ENCODE measurements at regions not wholly inside any gene's neighbourhood (a gene's known extent, or its start where the extent isn't known, plus 50 kb on each side); places are given as distances from the start of the nearest gene placed in this dataset.
A peak's percentile ranks its signal among the peaks of the same experiment; 100 is the strongest.
"Not testable (repeated sequence)": the region's sequence is repeated elsewhere in the genome, so short reads cannot be mapped to it uniquely, and the experiment has no call there.

DNA sequence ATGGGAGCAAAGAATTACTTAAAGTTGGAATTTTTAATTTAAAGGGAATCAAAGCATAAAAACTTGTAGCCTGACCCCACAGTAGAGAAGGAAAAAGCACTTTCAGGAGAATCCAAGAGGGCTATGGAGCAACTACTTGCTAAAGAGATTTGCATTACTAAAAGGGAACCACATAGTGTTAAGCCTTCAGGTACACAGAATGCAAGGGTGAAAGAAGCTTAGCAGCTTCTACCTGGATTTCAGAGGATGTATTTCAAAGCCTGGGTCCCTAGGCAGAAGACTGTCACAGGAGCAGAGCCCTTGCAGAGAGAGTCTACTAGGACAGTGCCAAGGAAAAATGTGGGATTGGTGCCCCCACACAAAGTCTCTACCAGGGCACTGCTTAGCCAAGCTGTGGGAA lies 575.0 kb downstream of the GBE1 start:
- peak; percentile 7 for DNase-seq (ENCODE audit: low spot score)

GRCh38 chr3:81182086-81182875 lies 579.2 kb downstream of the GBE1 start:
- DNase-seq (ENCODE audit: low spot score): not testable (repeated sequence)

DNA sequence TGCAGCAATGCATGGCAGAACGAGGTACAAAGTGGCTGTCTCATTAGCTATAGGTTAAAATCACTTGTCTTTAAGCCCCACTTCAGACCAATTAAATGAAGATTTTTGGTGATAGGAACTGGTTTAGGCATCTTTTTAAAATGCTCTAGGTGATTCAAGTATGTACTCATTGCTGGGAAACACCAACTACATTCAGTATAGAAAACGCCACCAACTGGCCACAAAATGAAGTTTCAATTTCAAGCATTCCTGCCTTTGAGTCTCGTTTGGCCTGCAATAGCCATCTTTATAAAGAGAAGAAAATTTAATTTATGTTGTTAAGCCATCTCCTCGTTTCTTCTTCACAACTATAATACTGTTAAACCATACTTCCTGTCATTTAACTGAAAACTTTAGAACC lies 587.9 kb downstream of the GBE1 start:
- peak; percentile 14 for DNase-seq (ENCODE audit: low spot score)

DNA sequence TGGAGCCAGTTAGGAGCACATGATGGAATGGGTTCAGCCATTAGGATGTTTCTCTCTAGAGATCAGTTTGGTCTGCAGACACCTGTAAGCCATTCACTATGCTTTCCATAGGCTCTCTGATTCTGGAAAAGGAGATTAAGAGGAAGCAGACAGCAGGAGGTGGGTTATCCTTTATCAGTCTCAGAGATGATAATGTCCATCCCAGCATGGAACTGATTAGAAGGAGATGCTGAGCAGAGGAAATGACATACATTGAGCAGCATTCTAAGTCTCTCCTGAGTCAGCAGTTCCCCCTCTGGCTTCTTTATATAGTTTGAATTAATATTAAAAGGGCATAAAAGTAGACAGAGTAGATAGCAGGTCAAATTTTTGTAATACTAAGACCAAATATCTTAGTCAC lies 591.1 kb downstream of the GBE1 start:
- DNase-seq (ENCODE audit: low spot score): peak; percentile 25

DNA sequence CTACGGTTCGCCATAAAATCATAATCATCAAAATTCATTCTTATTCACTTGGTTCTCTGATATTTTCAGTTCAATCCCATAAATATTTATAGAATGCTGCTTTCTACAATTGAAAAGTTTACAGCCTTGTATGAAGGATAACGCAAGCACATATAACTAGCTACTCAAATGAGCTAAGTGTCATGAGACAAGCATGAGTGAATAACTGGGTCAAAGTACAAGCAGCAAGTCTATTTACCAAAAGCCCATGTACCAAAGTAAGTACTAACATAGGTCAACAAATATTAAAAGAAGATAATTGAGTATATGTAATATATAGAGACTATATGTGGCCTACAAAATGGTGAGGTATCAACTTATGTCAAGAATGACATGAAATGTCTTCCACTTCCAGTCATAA lies 596.6 kb downstream of the GBE1 start:
- no peak for DNase-seq (ENCODE audit: low spot score)

DNA sequence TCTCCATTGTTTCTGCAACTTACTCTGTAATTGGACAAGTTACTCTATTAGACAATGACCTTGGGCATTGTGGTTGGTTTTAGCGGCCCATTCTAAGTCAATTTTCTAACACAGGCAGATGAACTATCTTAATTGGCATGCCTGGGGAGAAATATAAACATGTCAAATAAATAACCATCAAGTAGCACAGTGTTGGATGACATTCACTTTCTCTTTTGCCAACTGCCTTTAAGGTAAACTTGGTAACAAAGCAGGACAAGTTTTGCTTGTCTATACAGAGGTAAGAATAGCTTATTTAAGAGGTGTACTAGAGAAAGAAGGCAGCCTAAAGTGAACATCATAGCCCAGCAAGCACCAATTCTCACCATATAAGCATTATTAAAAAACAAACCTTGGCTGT lies 599.6 kb downstream of the GBE1 start:
- no peak for DNase-seq (ENCODE audit: low spot score)

- DNase-seq (ENCODE audit: low spot score): no peak
Observed at GRCh38 chr3:81161100-81161499, 600.3 kb downstream of the GBE1 start.

- DNase-seq (ENCODE audit: low spot score): peak; percentile 21
Observed at GRCh38 chr3:81154611-81155143, 606.8 kb downstream of the GBE1 start.

DNA sequence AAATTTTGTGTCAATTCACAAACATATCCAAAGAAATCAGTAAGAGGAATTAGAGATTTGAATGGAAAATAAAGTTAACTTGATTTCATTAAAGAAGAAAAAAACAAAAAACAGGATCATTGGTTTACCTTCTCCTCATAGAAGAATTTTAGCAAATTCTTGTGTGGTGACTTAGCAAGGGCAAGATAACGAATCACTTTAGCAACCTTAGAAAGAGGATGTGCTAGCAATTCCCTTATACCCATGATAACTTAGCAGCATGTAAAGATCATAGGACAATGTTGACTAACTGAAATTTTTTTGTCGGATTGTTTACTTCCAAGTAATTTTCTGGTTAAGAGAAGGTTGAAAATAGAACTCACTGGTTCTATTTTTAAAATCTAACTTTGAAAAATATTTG lies 609.3 kb downstream of the GBE1 start:
- no peak for DNase-seq (ENCODE audit: low spot score)

GRCh38 chr3:81132995-81133394 lies 628.5 kb downstream of the GBE1 start:
- no peak for DNase-seq (ENCODE audit: low spot score)

GRCh38 chr3:81105789-81106488 lies 655.5 kb downstream of the GBE1 start:
- no peak for DNase-seq (ENCODE audit: low spot score)

DNA sequence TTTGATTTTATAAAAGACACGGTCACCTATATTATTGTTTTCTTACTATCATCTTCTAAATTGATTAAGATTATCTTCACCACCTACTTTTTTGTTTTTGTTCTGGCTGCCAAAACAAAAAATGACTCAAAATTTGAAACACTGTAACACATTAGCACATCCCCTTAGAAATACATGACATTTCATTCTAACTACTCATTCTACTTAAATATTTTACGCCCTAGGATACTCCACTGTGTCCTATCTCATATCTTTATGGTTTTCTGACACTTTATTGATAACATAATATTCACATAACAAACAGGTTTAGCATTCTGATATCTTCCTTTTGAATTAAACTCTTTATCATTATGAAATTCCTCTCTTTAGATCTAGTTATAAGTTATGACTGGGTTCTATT lies 656.2 kb downstream of the GBE1 start:
- no peak for DNase-seq (ENCODE audit: low spot score)

- no peak for DNase-seq (ENCODE audit: low spot score)
Observed at GRCh38 chr3:81097889-81098288, 663.6 kb downstream of the GBE1 start.

DNA sequence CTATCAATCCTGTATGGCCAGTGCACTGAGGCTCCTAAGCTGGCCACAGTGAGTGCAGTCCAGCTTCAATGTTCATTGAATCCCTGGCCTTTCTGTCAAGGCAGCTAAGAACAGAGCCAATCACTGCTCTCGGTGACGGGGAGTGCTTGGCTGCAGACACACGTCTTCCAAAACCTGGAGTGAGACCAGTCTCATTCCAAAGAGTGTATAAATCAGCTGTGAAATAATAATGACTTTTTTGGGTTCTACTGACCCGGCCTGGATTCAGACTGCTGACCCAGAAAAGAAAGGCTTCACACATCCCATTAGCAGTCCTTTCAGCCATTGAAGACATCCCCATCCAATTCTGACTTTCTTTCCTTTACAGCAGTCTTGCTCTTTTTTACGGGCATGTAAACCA lies 665.5 kb downstream of the GBE1 start:
- DNase-seq (ENCODE audit: low spot score): no peak

GRCh38 chr3:81094986-81095385 lies 666.5 kb downstream of the GBE1 start:
- no peak for DNase-seq (ENCODE audit: low spot score)

GRCh38 chr3:81087607-81088006 lies 673.8 kb downstream of the GBE1 start:
- no peak for DNase-seq (ENCODE audit: low spot score)

DNA sequence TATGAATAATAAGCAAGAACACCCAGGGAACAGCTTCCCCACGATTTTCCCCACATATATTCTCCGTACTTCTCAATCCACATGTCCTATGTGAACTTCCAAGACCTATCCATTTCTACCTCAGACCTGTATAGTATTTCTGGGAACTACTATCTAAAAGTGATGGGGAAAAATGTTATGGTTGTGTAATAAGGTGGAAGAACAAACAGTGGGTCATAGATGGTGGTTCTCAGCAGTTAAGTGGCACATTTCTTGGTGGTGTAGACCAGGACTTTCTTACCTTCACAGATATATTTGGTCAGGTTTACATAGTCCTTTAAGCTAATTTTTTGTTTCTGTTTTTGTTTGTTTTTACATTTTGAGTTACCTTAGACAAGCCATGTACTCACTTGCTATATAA lies 675.1 kb downstream of the GBE1 start:
- no peak for DNase-seq (ENCODE audit: low spot score)

DNA sequence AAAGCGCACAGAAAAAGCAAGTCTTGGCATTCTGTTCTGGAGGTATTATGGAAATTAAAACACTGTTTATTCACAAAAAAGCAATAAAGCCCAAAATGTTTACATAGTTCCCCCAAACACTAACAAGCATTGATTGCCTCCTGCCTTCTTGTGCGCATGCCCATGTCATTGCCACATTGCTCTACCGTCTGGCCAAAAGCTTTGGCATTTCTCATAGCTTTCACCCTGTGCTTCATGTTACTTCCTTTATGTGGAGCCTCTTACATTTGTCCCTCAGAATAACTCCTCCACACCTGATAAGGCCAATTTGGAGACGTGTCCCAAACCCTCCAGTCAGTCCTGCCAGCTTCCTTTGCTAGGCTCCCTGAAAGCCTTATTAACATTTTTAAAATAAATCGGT lies 680.8 kb downstream of the GBE1 start:
- no peak for DNase-seq (ENCODE audit: low spot score)

GRCh38 chr3:81072591-81072990 lies 688.9 kb downstream of the GBE1 start:
- DNase-seq (ENCODE audit: low spot score): no peak

DNA sequence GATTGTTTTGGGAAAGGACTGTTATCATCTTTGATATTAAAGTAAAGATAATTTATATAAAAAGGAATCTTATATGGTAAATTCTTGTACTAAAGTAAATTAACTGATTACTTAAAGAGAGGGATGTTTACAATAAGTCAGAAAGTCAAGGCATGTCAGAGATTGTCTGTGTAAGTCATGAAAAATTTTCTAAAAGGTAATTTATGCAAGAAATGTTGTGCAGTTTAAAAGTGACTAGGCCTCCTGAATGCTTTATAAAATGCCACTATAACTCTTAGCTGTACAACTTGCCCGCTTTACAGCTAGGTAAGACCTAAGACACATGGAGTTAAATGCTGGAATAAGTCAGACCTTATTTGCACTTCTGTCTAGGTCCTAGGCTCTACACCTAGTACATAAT lies 692.9 kb downstream of the GBE1 start:
- no peak for DNase-seq (ENCODE audit: low spot score)

- no peak for DNase-seq (ENCODE audit: low spot score)
Observed at GRCh38 chr3:81063896-81064295, 697.5 kb downstream of the GBE1 start.

- DNase-seq (ENCODE audit: low spot score): not testable (repeated sequence)
Observed at GRCh38 chr3:81051133-81051532, 710.3 kb downstream of the GBE1 start.

- DNase-seq (ENCODE audit: low spot score): no peak
Observed at GRCh38 chr3:81048058-81048665, 713.3 kb downstream of the GBE1 start.

All from iPS-NIHi11 (cell line).